ENCODE measurements at regions not wholly inside any gene's neighbourhood (a gene's known extent, or its start where the extent isn't known, plus 50 kb on each side); places are given as distances from the start of the nearest gene placed in this dataset.

DNA sequence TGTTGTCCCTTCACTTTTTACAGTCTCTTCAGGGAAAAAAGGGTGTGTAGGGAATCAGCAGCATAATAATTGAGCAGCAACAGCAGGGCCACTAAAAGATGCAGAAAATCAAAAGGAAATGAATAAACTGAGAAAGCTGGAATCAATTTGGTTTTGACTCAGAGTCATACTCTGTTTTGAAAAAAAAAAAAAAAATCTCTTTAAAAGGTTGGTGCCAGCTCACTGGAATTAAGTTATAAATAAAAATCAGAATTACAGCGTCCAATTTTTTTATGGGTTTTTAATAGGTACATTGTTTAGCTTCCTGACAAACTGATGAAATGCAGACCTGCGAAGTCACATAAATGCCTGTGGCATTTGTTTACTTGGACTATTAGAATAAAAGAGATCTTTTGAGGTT lies 231.9 kb downstream of the COG6 start:
- no peak overlapping the region for H3K4me3 Mint-ChIP-seq
- intact Hi-C loops (cut with micrococcal nuclease), result no loop called here
- TF ChIP-seq, protein P1, sequence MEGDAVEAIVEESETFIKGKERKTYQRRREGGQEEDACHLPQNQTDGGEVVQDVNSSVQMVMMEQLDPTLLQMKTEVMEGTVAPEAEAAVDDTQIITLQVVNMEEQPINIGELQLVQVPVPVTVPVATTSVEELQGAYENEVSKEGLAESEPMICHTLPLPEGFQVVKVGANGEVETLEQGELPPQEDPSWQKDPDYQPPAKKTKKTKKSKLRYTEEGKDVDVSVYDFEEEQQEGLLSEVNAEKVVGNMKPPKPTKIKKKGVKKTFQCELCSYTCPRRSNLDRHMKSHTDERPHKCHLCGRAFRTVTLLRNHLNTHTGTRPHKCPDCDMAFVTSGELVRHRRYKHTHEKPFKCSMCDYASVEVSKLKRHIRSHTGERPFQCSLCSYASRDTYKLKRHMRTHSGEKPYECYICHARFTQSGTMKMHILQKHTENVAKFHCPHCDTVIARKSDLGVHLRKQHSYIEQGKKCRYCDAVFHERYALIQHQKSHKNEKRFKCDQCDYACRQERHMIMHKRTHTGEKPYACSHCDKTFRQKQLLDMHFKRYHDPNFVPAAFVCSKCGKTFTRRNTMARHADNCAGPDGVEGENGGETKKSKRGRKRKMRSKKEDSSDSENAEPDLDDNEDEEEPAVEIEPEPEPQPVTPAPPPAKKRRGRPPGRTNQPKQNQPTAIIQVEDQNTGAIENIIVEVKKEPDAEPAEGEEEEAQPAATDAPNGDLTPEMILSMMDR (IDR thresholded peaks at IDR 0.05), result no peak
- no peak for DNase-seq
- Histone ChIP-seq H3K4me3 (replicated peaks in 1 of 3; ENCODE audit: low read depth in 2 of 3, low read length in 3 of 3) (no peak overlapping the region), H3K9ac (ENCODE audit: insufficient read depth, low read length, poor library complexity, severe bottlenecking) (no peak overlapping the region), H2AFZ (ENCODE audit: insufficient read depth, low read depth, low read length, poor library complexity, severe bottlenecking) (no peak overlapping the region), H3K27ac (ENCODE audit: low read depth in 1 of 2, low read length in 2 of 2) (no peak overlapping the region), H3K27me3 (ENCODE audit: control insufficient read depth in 2 of 2, insufficient read depth in 2 of 2, low read length in 2 of 2) (no peaks in the 10 kb centered on the region), H3K4me2 (replicated peaks; ENCODE audit: extremely low read depth, low read length, poor library complexity, severe bottlenecking) (no peak overlapping the region), H3K9me3 (replicated peaks in 1 of 2; ENCODE audit: control insufficient read depth in 1 of 2, insufficient read depth in 1 of 2, low read length in 2 of 2) (peaks cover 4 to 22% of the 10 kb centered on the region in 2 donors), H3K36me3 (replicated peaks in 1 of 2; ENCODE audit: control insufficient read depth in 1 of 2, insufficient read depth in 2 of 2, low read length in 2 of 2) (no peaks in the 10 kb centered on the region), H4K20me1 (ENCODE audit: insufficient read depth, low read length) (no peaks in the 10 kb centered on the region), H3K4me1 (ENCODE audit: control insufficient read depth in 1 of 2, insufficient read depth in 2 of 2, low read length in 2 of 2) (no peaks in the 10 kb centered on the region), H3K79me2 (ENCODE audit: insufficient read depth, low read length) (no peaks in the 10 kb centered on the region)
- WGBS (ENCODE audit: insufficient coverage), result no CpG with 5 or more reads among the region's 2 CpGs
- H3K36me3 Mint-ChIP-seq, result no peaks in the 10 kb centered on the region
- no peaks in the 10 kb centered on the region for H3K4me1 Mint-ChIP-seq
- no peak overlapping the region for H3K27ac Mint-ChIP-seq
- no peaks in the 10 kb centered on the region for H3K27me3 Mint-ChIP-seq (ENCODE audit: low read depth in 3 of 3)
- H3K9me3 Mint-ChIP-seq, result peaks cover 11 to 15% (median 14%) of the 10 kb centered on the region in 7 donors

DNA sequence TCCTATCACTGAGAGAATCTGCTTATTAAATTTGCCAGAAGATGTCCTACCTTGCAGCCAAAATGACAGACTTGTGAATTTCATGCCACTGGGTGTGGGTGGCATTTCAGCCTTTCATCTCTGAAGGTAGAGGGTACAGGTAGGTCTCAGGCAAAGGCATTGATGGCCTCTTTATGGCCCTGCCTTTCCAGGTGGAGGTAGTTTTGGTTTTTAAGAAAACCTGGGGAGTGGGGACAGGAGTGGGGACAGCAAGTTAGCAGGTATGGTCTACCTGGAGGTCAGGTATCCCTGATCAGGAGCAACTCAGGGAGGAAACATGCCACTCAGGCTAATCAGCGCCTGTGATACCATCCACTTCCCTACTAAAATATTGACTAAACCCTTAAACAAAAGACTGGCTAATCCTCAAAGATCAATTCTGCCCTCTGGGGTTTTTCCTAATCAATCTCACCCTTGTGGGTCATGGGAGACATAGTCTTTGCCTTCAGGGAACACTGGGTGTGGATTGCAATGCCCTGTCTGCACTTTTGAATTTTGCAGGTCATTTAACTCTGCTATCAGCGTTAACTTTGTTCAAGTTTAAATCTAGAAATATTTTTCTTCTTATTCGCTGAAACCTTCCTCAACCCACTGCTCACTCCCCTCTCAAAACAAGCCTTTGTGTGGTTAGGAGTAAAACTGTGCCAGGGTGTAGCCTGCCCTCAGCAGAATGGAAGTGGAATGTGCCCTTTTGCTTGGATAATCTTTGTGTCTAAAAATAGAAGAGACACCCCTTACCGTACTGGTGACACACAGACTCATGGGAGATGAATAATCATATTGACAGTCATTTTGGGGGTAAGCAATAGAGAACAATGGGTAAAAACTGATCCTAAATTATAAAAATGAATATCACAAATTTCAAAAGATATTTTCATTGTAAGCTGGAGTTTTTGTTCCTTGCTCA lies 233.7 kb downstream of the COG6 start:
- DNase-seq, result no peak
- H3K4me3 ChIP-seq (replicated peaks in 1 of 3; ENCODE audit: low read depth in 2 of 3, low read length in 3 of 3), result no peak overlapping the region
- H4K20me1 ChIP-seq (ENCODE audit: insufficient read depth, low read length), result no peaks in the 10 kb centered on the region
- no peak overlapping the region for H3K4me2 ChIP-seq (replicated peaks; ENCODE audit: extremely low read depth, low read length, poor library complexity, severe bottlenecking)
- Mint-ChIP-seq H3K4me1 (no peaks in the 10 kb centered on the region), H3K27me3 (ENCODE audit: low read depth in 3 of 3) (peaks cover 0 to 3% (median 0%) of the 10 kb centered on the region in 3 donors), H3K27ac (peak overlapping the region in 1 of 7 donors; percentile 37), H3K9me3 (peaks cover under 1 to 6% (median 4%) of the 10 kb centered on the region in 7 donors), H3K4me3 (no peak overlapping the region), H3K36me3 (no peaks in the 10 kb centered on the region)
- H3K9me3 ChIP-seq (replicated peaks in 1 of 2; ENCODE audit: control insufficient read depth in 1 of 2, insufficient read depth in 1 of 2, low read length in 2 of 2), result peaks cover 0 to 5% of the 10 kb centered on the region in 2 donors
- no peaks in the 10 kb centered on the region for H3K79me2 ChIP-seq (ENCODE audit: insufficient read depth, low read length)
- no peaks in the 10 kb centered on the region for H3K27me3 ChIP-seq (ENCODE audit: control insufficient read depth in 2 of 2, insufficient read depth in 2 of 2, low read length in 2 of 2)
- TF ChIP-seq, protein P1 (IDR thresholded peaks at IDR 0.05), result no peak
- intact Hi-C loops (cut with micrococcal nuclease), result no loop called here
- H3K9ac ChIP-seq (ENCODE audit: insufficient read depth, low read length, poor library complexity, severe bottlenecking), result no peak overlapping the region
- no CpG with 5 or more reads among the region's 4 CpGs for WGBS (ENCODE audit: insufficient coverage)
- no peak overlapping the region for H2AFZ ChIP-seq (ENCODE audit: insufficient read depth, low read depth, low read length, poor library complexity, severe bottlenecking)
- H3K36me3 ChIP-seq (replicated peaks in 1 of 2; ENCODE audit: control insufficient read depth in 1 of 2, insufficient read depth in 2 of 2, low read length in 2 of 2), result no peaks in the 10 kb centered on the region
- no peak overlapping the region for H3K27ac ChIP-seq (ENCODE audit: low read depth in 1 of 2, low read length in 2 of 2)
- no peaks in the 10 kb centered on the region for H3K4me1 ChIP-seq (ENCODE audit: control insufficient read depth in 1 of 2, insufficient read depth in 2 of 2, low read length in 2 of 2)
